ENCODE measurements at regions not wholly inside any gene's neighbourhood (a gene's known extent, or its start where the extent isn't known, plus 50 kb on each side); places are given as distances from the start of the nearest gene placed in this dataset.

- H3K4me3 ChIP-seq (ENCODE audit: low read depth, low read length, poor library complexity, severe bottlenecking): no peak overlapping the region
- no peaks in the 10 kb centered on the region for H3F3A ChIP-seq (ENCODE audit: insufficient read depth, low read length)
- no peaks in the 10 kb centered on the region for H3K9me3 ChIP-seq (ENCODE audit: low read length)
- H3K79me2 ChIP-seq (ENCODE audit: insufficient read depth, low read length): no peaks in the 10 kb centered on the region
- H2AFZ ChIP-seq (ENCODE audit: low read length): no peak overlapping the region
- H3K27me3 ChIP-seq (ENCODE audit: insufficient read depth, low read length): no peaks in the 10 kb centered on the region
- no peaks in the 10 kb centered on the region for H4K20me1 ChIP-seq (ENCODE audit: insufficient read depth, low read length)
- TF ChIP-seq CTCF (IDR thresholded peaks at IDR 0.05; ENCODE audit: low read length) (no peak), EZH2 (IDR thresholded peaks at IDR 0.05; ENCODE audit: borderline replicate concordance, low read length) (no peak)
- no peaks in the 10 kb centered on the region for H3K4me1 ChIP-seq (ENCODE audit: insufficient read depth, low read length, severe bottlenecking)
- no peak overlapping the region for H3K27ac ChIP-seq (ENCODE audit: low read depth, low read length, poor library complexity, severe bottlenecking)
- no peak overlapping the region for H3K4me2 ChIP-seq (ENCODE audit: low read length)
- H3K9ac ChIP-seq (ENCODE audit: low read length): no peak overlapping the region
- H3K36me3 ChIP-seq (ENCODE audit: insufficient read depth, low read length): no peaks in the 10 kb centered on the region
- H3K9me2 ChIP-seq (ENCODE audit: low read depth, low read length): no peaks in the 10 kb centered on the region
Measured at GRCh38 chr9:32709871-32710270, 73.5 kb upstream of the TMEM215 start.

GRCh38 chr9:32716425-32716824, 66.9 kb upstream of the TMEM215 start:
- Histone ChIP-seq H3K9me3 (ENCODE audit: low read length) (no peaks in the 10 kb centered on the region), H3F3A (ENCODE audit: insufficient read depth, low read length) (no peaks in the 10 kb centered on the region), H3K4me3 (ENCODE audit: low read depth, low read length, poor library complexity, severe bottlenecking) (no peak overlapping the region), H3K36me3 (ENCODE audit: insufficient read depth, low read length) (no peaks in the 10 kb centered on the region), H3K9ac (ENCODE audit: low read length) (no peak overlapping the region), H4K20me1 (ENCODE audit: insufficient read depth, low read length) (no peaks in the 10 kb centered on the region), H3K27ac (ENCODE audit: low read depth, low read length, poor library complexity, severe bottlenecking) (no peak overlapping the region), H2AFZ (ENCODE audit: low read length) (no peak overlapping the region), H3K9me2 (ENCODE audit: low read depth, low read length) (no peaks in the 10 kb centered on the region), H3K27me3 (ENCODE audit: insufficient read depth, low read length) (no peaks in the 10 kb centered on the region), H3K4me1 (ENCODE audit: insufficient read depth, low read length, severe bottlenecking) (no peaks in the 10 kb centered on the region), H3K4me2 (ENCODE audit: low read length) (no peak overlapping the region), H3K79me2 (ENCODE audit: insufficient read depth, low read length) (no peaks in the 10 kb centered on the region)
- TF ChIP-seq CTCF (IDR thresholded peaks at IDR 0.05; ENCODE audit: low read length) (no peak), EZH2 (IDR thresholded peaks at IDR 0.05; ENCODE audit: borderline replicate concordance, low read length) (no peak)

- H3K9ac ChIP-seq (ENCODE audit: low read length): no peak overlapping the region
- no peak overlapping the region for H3K4me2 ChIP-seq (ENCODE audit: low read length)
- H3K79me2 ChIP-seq (ENCODE audit: insufficient read depth, low read length): no peaks in the 10 kb centered on the region
- H4K20me1 ChIP-seq (ENCODE audit: insufficient read depth, low read length): no peaks in the 10 kb centered on the region
- H3K36me3 ChIP-seq (ENCODE audit: insufficient read depth, low read length): no peaks in the 10 kb centered on the region
- H3K9me2 ChIP-seq (ENCODE audit: low read depth, low read length): no peaks in the 10 kb centered on the region
- no peaks in the 10 kb centered on the region for H3F3A ChIP-seq (ENCODE audit: insufficient read depth, low read length)
- no peak overlapping the region for H3K27ac ChIP-seq (ENCODE audit: low read depth, low read length, poor library complexity, severe bottlenecking)
- H2AFZ ChIP-seq (ENCODE audit: low read length): no peak overlapping the region
- no peak overlapping the region for H3K4me3 ChIP-seq (ENCODE audit: low read depth, low read length, poor library complexity, severe bottlenecking)
- H3K9me3 ChIP-seq (ENCODE audit: low read length): no peaks in the 10 kb centered on the region
- no peaks in the 10 kb centered on the region for H3K27me3 ChIP-seq (ENCODE audit: insufficient read depth, low read length)
- TF ChIP-seq CTCF (IDR thresholded peaks at IDR 0.05; ENCODE audit: low read length) (no peak), EZH2 (IDR thresholded peaks at IDR 0.05; ENCODE audit: borderline replicate concordance, low read length) (no peak)
- no peaks in the 10 kb centered on the region for H3K4me1 ChIP-seq (ENCODE audit: insufficient read depth, low read length, severe bottlenecking)
Measured at GRCh38 chr9:32716955-32717543, 66.3 kb upstream of the TMEM215 start.

All from OCI-LY1 (cell line).